HepG2 (cell line): ENCODE measurements at regions not wholly inside any gene's neighbourhood (a gene's known extent, or its start where the extent isn't known, plus 50 kb on each side); places are given as distances from the start of the nearest gene placed in this dataset.

ENCODE experiments used
- ATAC-seq: fragments of 200-7000 bp; cut with Tn5 transposase; 3 replicates; pipeline ENCODE4 v1.9.1; 2020; ENCODE audit warnings: mild to moderate bottlenecking, moderate library complexity
- BruUV-seq: library from RNA; stranded (reverse); fragments of 400-500 nt; replicated peaks from 2 replicates; lab custom pipeline; 2021; lab: Mats Ljungman, UMichigan
- CTCF ChIA-PET: fragments of 300-600 bp; formaldehyde crosslinking; extraction: SDS; loops from one replicate; lab custom pipeline; 2021; ENCODE audit warnings: low total read pairs, inconsistent platforms, low intra/inter-chr PET ratio; lab: Yijun Ruan, JAX
- POLR2A ChIA-PET: fragments of 350-600 bp; sonication (Branson Sonifier 250); formaldehyde crosslinking; loops from one replicate; lab custom pipeline; 2020; ENCODE audit warnings: antibody characterized with exemption, inconsistent platforms; lab: Yijun Ruan, JAX
- DNase-seq: peaks from one replicate; pipeline ENCODE4 v3.0.0-alpha.2; 2015; ENCODE audit warnings: low spot score
- FAIRE-seq: peaks from 3 replicates; lab custom pipeline; 2011; peaks lifted over from hg19 to GRCh38; lab: Jason Lieb, UNC
- H2AFZ ChIP-seq: one replicate; pipeline ENCODE4 v1.6.1; 2011; ENCODE audit warnings: low read length, inconsistent platforms
- H3K27ac ChIP-seq: fragments of 300-600 bp; 3 replicates; pipeline ENCODE4 v1.8.0; 2011; ENCODE audit warnings: mixed run types, mild to moderate bottlenecking, mixed read lengths, low read length, inconsistent platforms; ENCODE audit not compliant: insufficient read depth; ENCODE audit errors: extremely low read length
- H3K27me3 ChIP-seq, 2 experiments: fragments of 200-600 bp in 1 of 2; 2 replicates in 1 of 2; 3 replicates in 1 of 2; pipeline versions ENCODE4 v1.6.0 to v1.8.0; 2011; ENCODE audit warnings: low read length in 2 of 2, mild to moderate bottlenecking in 2 of 2, moderate library complexity in 2 of 2, inconsistent platforms in 1 of 2; ENCODE audit not compliant: insufficient read depth in 2 of 2, control insufficient read depth in 1 of 2
- H3K36me3 ChIP-seq, 2 experiments: fragments of 200-600 bp in 1 of 2; replicated peaks in 1 of 2; 2 replicates in 1 of 2; 3 replicates in 1 of 2; pipeline versions ENCODE4 v1.5.1 to v1.8.0; 2011; ENCODE audit warnings: low read length in 2 of 2, inconsistent platforms in 1 of 2; ENCODE audit not compliant: insufficient read depth in 2 of 2, control insufficient read depth in 1 of 2
- H3K4me1 ChIP-seq: 2 replicates; pipeline ENCODE4 v1.5.1; 2012; ENCODE audit warnings: low read length, inconsistent platforms; ENCODE audit not compliant: insufficient read depth
- H3K4me2 ChIP-seq: 2 replicates; pipeline ENCODE4 v1.6.0; 2011; ENCODE audit warnings: low read depth, low read length, inconsistent platforms
- H3K4me3 ChIP-seq, 3 experiments: fragments of 200-600 bp in 1 of 3; sonication (generic), shearing (Covaris generic) in 1 of 3; replicated peaks in 1 of 3; 2 replicates each; pipeline ENCODE4 v1.5.1; 2011 to 2016; ENCODE audit warnings: low read length in 3 of 3, inconsistent platforms in 2 of 3, low read depth in 2 of 3, mild to moderate bottlenecking in 2 of 3, control low read depth in 1 of 3, mixed read lengths in 1 of 3; ENCODE audit not compliant: insufficient read depth in 1 of 3
- H3K79me2 ChIP-seq: one replicate; pipeline ENCODE4 v1.6.1; 2011; ENCODE audit warnings: low read length, inconsistent platforms; ENCODE audit not compliant: insufficient read depth
- H3K9ac ChIP-seq: 2 replicates; pipeline ENCODE4 v1.6.0; 2011; ENCODE audit warnings: mild to moderate bottlenecking, low read depth, low read length, inconsistent platforms; ENCODE audit not compliant: insufficient read depth
- H3K9me3 ChIP-seq: 2 replicates; pipeline ENCODE4 v1.5.1; 2012; ENCODE audit warnings: mild to moderate bottlenecking, low read length
- H4K20me1 ChIP-seq: 2 replicates; pipeline ENCODE4 v1.6.0; 2011; ENCODE audit warnings: inconsistent platforms, mild to moderate bottlenecking, low read length, moderate library complexity; ENCODE audit not compliant: insufficient read depth
- ATM ChIP-seq: fragments of 450-650 bp; IDR thresholded peaks from 2 replicates; pipeline ENCODE4 v1.7.1; 2017; ENCODE audit warnings: mild to moderate bottlenecking, borderline replicate concordance
- BRCA1 ChIP-seq: sonication (generic); formaldehyde crosslinking; IDR thresholded peaks from 2 replicates; pipeline ENCODE4 v1.4.0; 2020; ENCODE audit warnings: missing genetic modification reagents
- CBX1 ChIP-seq: IDR thresholded peaks from one replicate; pipeline ENCODE4 v1.6.1; 2016; ENCODE audit warnings: antibody characterized with exemption, low read depth
- FOXC1 ChIP-seq: sonication (generic); formaldehyde crosslinking; IDR thresholded peaks from 2 replicates; pipeline ENCODE4 v1.8.0; 2022; ENCODE audit warnings: mild to moderate bottlenecking, missing genetic modification reagents, borderline replicate concordance
- ISX ChIP-seq: sonication (generic); formaldehyde crosslinking; conservative IDR thresholded peaks from 2 replicates; pipeline ENCODE4 v1.5.0; 2020; ENCODE audit warnings: missing genetic modification reagents
- NR2F6 ChIP-seq, 2 experiments: IDR thresholded peaks; 2 replicates each; pipeline ENCODE4 v1.6.1; 2016; ENCODE audit warnings: antibody characterized with exemption in 1 of 2, mild to moderate bottlenecking in 1 of 2
- ONECUT2 ChIP-seq: sonication (generic); formaldehyde crosslinking; IDR thresholded peaks from 2 replicates; pipeline ENCODE4 v1.4.0; 2020; ENCODE audit warnings: missing genetic modification reagents
- RAD51 ChIP-seq: fragments of 450-650 bp; IDR thresholded peaks from 2 replicates; pipeline ENCODE4 v1.6.1; 2016; ENCODE audit warnings: borderline replicate concordance
- ZBTB20 ChIP-seq: sonication (generic); formaldehyde crosslinking; IDR thresholded peaks from 2 replicates; pipeline ENCODE4 v1.8.1; 2023; ENCODE audit warnings: missing genetic modification reagents, low read depth, mild to moderate bottlenecking, borderline replicate concordance
- ZHX2 ChIP-seq, 2 experiments: sonication (generic) in 1 of 2; formaldehyde crosslinking in 1 of 2; IDR thresholded peaks; 2 replicates each; pipeline versions ENCODE4 v1.6.1 to v1.9.0; 2014 to 2022; ENCODE audit warnings: antibody characterized with exemption in 1 of 2, borderline replicate concordance in 1 of 2, inconsistent platforms in 1 of 2, low read depth in 1 of 2, missing genetic modification reagents in 1 of 2
- ZNF180 ChIP-seq: sonication (generic); formaldehyde crosslinking; IDR thresholded peaks from 2 replicates; pipeline ENCODE4 v1.4.0; 2020; ENCODE audit warnings: low read depth, missing genetic modification reagents, borderline replicate concordance
- ZNF33A ChIP-seq: sonication (generic); formaldehyde crosslinking; IDR thresholded peaks from 2 replicates; pipeline ENCODE4 v1.5.1; 2020; ENCODE audit warnings: missing genetic modification reagents, mild to moderate bottlenecking, moderate library complexity, borderline replicate concordance
- ZNF343 ChIP-seq: sonication (generic); formaldehyde crosslinking; IDR thresholded peaks from 2 replicates; pipeline ENCODE4 v1.4.0; 2020; ENCODE audit warnings: mild to moderate bottlenecking, missing genetic modification reagents
- ZNF746 ChIP-seq: sonication (generic); formaldehyde crosslinking; IDR thresholded peaks from 2 replicates; pipeline ENCODE4 v1.8.0; 2022; ENCODE audit warnings: mild to moderate bottlenecking, missing genetic modification reagents
- WGBS: methylation state at CpG from one replicate; pipeline ENCODE4 v1.1.6; 2017; ENCODE audit warnings: low lambda C conversion rate; 5-methylcytosine and 5-hydroxymethylcytosine counted together
- in situ Hi-C: cut with HindIII; loops from 2 replicates; pipeline ENCODE4 v1.10.0; 2017; ENCODE audit warnings: low pct_unique_long_range_greater_than_20kb; ENCODE audit not compliant: extremely low pct_ligation_motif_present
- intact Hi-C: fragments of 100-400 bp; cut with micrococcal nuclease; formaldehyde crosslinking; loops from one replicate; pipeline ENCODE4 v1.10.0; 2022; ENCODE audit not compliant: unreplicated experiment
- TF ChIP-seq, protein P1 (sequence below): sonication (generic); formaldehyde crosslinking; IDR thresholded peaks from 2 replicates; pipeline ENCODE4 v1.8.1; 2023; ENCODE audit warnings: mild to moderate bottlenecking, missing genetic modification reagents

DNA sequence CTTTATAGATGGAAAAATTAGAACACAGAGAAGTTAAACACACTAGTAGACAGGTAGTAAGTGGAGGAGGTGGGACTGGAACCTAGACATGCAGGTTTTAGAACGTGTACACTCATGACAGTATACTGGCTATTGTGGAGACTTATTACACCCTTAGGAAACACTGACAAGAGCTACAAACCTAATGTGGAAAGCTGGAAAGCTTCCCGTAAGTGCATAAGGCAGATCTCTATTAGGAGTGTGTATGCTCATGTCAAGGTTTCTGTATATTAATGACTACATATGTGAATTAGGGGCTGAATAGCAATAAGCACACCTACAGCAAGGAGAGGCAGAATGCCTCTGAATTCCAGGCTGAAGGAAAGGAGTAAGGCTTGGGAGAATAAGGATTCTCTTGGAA is 82.6 kb upstream of the SLC24A5 start (continued):
- TF ChIP-seq ZNF180 (CRISPR knock-in tag) (no peak), BRCA1 (CRISPR knock-in tag) (no peak)
- TF ChIP-seq, all 625 proteins: peak for 0

GRCh38 chr15:48040166-48040817 is 80.5 kb upstream of the SLC24A5 start:
- ChIA-PET CTCF (no interaction called here), POLR2A (no interaction called here)
- no peaks in the 10 kb centered on the region for H3K79me2 ChIP-seq
- WGBS, result 9% methylated on average over 6 of the region's 6 CpGs
- H3K9ac ChIP-seq, result no peak overlapping the region
- TF ChIP-seq ATM (no peak), ZNF33A (CRISPR knock-in tag) (no peak), FOXC1 (no peak), ZHX2 (IDR thresholded peaks at IDR 0.05; ENCODE audit: low read depth) (no peak), ZHX2 (CRISPR knock-in tag; IDR thresholded peaks at IDR 0.05; ENCODE audit: borderline replicate concordance) (no peak), ZNF343 (no peak), ZNF746 (no peak), ZBTB20 (CRISPR knock-in tag) (no peak), NR2F6 (IDR thresholded peaks at IDR 0.05) (no peak), NR2F6 (CRISPR knock-in tag; IDR thresholded peaks at IDR 0.05) (no peak), CBX1 (no peak), ONECUT2 (CRISPR knock-in tag) (no peak), ISX (CRISPR knock-in tag) (no peak), RAD51 (no peak)
- TF ChIP-seq, protein P1, sequence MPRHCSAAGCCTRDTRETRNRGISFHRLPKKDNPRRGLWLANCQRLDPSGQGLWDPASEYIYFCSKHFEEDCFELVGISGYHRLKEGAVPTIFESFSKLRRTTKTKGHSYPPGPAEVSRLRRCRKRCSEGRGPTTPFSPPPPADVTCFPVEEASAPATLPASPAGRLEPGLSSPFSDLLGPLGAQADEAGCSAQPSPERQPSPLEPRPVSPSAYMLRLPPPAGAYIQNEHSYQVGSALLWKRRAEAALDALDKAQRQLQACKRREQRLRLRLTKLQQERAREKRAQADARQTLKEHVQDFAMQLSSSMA (CRISPR knock-in tag), result no peak
- TF ChIP-seq, all 625 proteins: peak for 0
- intact Hi-C loops (no loop called here), in situ Hi-C loops (no loop called here)
- H3K27ac ChIP-seq, result no peak overlapping the region
- no peak for FAIRE-seq
- H4K20me1 ChIP-seq, result no peaks in the 10 kb centered on the region
- H3K27me3 ChIP-seq, result no peaks in the 10 kb centered on the region
- H3K4me2 ChIP-seq, result no peak overlapping the region
- no peak for DNase-seq
- H3K9me3 ChIP-seq, result peaks cover 12% of the 10 kb centered on the region
- no peaks in the 10 kb centered on the region for H3K4me1 ChIP-seq
- ATAC-seq, result no peak
- H2AFZ ChIP-seq, result no peak overlapping the region
- no TSS peak for BruUV-seq
- no peaks in the 10 kb centered on the region for H3K36me3 ChIP-seq
- no peak overlapping the region for H3K4me3 ChIP-seq
